ENCODE measurements at regions not wholly inside any gene's neighbourhood (a gene's known extent, or its start where the extent isn't known, plus 50 kb on each side); places are given as distances from the start of the nearest gene placed in this dataset.

DNA sequence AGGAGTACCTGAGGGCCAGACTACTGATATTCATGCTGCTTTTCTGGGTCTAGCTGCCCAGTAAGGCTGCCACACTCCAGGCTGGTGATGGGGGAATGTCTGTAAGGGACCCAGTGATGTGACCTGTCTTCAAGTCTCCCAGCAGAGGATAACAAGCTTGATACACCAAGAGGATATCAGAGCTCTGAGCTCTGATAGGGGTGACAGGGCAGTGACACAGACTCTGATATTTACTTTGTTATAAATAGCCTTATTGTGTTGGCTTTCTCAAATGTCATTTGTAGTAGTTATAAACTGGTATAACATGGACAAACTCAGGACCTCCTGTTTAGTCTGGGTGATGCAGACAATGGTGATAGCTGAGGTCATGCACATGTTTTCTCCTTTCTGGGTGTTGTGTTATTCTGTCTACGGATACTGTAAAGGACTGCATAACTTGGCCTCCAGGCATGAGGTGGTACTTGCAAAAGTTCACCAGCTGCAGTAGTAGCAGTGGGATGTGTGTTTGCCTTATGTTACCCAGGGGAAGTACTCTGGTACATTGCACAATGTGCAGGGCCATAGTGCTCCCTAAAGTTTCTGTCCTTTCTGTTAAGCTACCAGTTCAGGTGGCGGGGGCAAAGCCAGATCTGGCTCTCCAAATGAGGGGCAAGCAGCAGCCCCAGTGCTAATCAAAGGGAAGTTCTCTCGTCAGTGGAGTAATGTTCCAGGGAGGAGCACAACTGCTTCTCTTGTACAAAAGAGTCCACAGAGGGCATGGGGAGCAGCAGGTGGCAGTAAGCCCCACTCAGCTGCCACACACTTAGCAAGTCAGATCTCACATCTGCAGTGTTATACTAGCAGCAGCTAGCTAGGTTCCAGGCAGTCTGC lies 812.2 kb downstream of the JRKL start:
- H3K27ac ChIP-seq: no peak overlapping the region
- no peak overlapping the region for H3K4me3 ChIP-seq

DNA sequence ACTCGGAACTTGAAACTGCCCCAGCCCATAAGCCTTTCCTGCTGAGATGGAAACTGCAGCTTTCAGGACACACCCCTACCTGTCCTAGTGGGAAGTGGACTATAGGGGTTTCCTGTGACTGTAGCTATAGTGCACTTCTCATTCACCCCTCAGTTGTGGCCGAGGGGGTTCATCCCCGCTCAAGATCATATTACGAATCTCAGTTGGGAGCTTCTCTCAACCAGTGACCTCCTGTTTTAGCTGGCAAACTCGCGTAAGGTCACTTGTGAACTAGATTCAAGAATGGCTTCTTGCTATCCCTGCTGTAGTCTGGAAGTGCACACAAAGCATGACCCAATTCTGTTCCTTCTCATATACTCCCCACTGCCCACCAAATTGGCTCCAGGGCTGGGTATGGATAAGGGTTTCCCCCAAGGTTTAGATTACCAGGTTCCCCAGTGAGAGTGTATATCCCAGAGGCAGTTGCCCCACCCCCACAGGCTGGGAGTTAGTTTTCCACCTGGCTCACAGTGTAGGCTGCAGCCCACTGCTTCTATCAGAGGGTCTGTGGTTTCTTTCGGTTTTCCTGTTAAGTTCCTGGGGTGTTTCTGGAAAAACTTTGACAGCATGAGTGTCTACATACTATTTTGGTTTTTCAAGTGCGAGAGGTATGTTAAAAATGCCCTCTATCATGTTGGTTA lies 812.9 kb downstream of the JRKL start:
- Histone ChIP-seq H3K4me3 (no peak overlapping the region), H3K27ac (no peak overlapping the region)

DNA sequence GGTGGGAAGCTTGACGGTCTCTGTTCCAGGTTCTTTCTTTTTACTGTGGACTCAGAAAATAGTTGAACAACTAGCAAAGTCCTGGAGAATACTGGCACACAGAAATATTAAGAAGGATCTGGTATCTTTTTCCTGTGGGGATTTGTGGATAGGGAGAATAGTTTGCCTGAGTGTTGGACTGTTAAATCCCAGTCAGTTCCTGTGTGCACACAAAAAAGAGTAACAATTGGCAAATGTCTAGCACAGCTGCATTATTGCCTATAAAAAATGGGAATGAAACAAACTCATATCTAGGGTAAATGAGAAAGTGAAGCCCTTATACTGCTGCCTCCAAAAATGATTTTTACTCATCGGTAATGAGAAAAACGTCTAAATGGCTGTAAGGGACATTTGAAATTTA lies 828.2 kb downstream of the JRKL start:
- Histone ChIP-seq H3K4me3 (no peak overlapping the region), H3K27ac (no peak overlapping the region)

DNA sequence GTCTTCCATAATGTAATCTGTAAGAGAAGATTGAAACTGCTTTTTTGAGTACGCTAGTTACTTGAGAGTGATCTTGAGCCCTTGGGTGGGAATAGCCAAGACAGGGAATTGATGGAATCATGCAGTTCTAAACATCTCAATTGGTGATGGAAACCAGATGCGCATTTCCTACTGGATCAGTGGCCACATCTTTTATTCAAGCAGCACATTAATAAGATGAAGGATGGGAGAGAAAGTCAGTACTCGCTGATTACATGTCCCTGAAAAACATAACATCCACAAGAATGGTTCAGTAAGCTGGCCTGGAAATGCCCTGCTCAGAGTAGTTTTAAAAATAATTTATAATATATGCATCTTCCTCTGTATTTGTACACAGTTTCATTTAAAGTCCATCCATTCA lies 833.8 kb downstream of the JRKL start:
- Histone ChIP-seq H3K4me3 (no peak overlapping the region), H3K27ac (no peak overlapping the region)

DNA sequence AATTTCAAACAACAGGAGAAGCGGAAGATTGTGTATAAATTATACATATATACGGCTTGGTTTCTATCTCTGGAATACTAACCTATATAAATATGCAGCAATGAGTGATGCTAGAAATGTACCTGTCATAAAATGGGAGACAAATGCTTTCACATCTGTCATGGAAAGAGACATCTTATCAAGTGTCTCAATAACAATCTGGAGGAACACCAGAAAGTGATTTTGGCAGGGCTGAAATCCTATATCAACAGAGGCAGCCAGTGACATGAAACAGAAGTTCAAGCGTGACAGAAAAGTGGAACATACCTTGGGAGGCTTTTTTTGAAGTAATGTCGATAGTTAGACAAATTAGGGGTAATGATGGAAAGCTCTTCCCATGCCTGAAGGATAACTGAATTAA lies 834.6 kb downstream of the JRKL start:
- Histone ChIP-seq H3K27ac (no peak overlapping the region), H3K4me3 (no peak overlapping the region)

DNA sequence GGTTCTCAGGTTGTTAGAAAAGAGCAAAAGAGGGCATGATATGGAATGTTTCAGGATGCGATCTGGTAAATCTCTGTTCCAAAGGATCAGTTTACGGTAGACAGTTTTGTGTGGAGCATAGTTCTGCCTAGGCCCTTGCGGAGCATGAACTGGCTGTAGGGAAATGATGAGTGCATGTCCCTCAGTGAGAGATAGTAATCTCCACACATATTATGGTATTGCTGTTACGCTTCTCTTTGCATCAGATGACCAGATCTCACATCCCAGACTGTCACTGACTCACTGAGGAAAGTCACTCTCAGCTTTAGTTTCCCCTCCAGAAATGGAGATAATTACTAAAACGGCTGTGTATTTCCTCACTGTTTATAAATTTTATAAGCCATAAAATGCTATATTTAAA lies 836.0 kb downstream of the JRKL start:
- Histone ChIP-seq H3K4me3 (no peak overlapping the region), H3K27ac (no peak overlapping the region)

DNA sequence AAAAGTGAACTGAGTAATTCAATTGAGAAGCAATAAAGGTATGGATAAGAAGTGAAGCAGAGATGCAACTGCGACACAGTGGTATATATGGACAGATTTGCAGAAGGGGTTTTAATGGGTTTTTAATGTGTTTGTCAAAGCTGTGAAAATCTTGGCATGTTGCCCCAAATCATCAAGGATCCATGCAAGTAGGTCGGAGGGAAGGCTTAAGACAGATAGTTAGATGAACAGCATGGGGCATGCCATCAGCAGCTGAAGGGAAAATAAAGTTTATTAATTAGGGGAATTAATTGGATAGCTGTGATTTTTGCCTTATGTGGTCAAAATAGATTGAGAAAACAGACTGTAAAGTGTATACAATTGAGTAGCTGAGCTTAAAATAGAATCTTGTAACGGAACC lies 840.1 kb downstream of the JRKL start:
- Histone ChIP-seq H3K27ac (no peak overlapping the region), H3K4me3 (no peak overlapping the region)

DNA sequence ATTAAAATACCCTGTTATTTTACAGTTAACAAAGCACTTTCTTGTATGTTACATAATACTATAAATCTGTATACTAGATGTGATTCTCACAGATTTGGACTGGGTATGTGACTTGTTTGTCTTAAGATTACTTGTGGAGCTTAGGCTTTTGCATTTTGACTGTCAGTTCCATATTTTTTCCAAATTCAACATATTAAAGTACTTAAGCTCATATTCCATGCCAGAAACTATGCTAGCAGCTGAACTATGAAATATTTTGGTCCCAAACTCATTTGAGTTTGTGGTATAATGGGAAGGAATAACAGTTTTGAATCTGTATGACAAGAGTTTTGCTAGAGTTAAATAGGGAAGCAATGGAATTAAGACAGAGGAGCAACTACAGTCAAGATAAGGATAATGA lies 841.4 kb downstream of the JRKL start:
- Histone ChIP-seq H3K27ac (no peak overlapping the region), H3K4me3 (no peak overlapping the region)

DNA sequence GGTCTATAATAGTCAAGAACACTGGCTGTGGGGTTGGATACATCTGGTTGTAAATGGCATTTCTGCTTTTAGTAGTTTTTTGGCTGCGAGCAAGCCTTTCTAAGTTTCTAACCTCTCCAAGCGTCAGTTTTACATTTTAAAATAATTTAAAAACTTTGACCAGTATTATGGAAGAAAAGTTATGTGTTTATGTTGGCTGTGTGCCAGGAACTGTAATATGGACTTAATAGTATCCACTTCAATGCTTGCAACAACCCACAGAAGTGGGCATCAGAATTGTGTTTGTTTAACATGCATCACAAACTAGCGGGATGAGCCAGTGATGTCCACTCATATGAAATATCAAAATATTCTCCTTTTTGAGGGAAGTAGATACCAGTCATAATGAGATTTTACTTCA lies 844.2 kb downstream of the JRKL start:
- Histone ChIP-seq H3K27ac (no peak overlapping the region), H3K4me3 (no peak overlapping the region)

DNA sequence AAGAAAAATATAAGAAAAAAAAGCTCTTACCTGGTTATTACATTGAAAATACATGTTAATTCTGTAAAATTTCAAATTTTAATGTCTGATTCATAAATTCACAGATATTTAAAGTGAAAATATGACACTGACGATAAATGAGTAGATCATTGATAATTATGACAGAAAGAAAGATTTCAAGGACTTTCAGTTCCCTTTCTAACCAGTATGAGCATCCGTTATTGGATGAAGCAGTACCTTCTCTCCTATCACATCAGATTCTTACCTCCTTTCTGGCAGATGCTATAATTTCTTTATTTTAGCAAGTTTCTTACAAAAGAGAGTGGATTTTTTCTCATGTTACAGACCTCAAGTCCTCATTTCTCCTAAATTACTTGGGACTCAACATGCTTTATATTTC lies 847.3 kb downstream of the JRKL start:
- Histone ChIP-seq H3K4me3 (no peak overlapping the region), H3K27ac (no peak overlapping the region)

DNA sequence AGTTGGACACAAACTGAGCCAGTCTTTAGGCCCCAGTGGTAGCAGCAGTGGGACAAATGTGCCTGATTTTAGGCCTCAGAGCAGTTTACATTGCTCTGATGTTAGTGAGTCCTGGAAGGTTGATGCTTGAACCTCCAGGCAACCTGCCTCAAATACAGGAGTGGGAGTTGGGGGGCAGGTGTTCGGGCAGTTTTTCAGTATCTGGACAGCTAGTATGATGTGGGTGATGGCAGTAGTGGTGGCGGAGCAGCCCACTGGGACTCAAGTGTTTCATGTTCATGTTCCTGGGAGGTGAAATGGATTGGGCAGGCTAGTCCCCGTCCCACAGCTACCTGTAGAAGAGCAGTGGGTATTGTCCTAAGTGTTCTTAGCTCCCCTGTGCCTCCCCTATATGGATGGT lies 857.8 kb downstream of the JRKL start:
- Histone ChIP-seq H3K27ac (no peak overlapping the region), H3K4me3 (no peak overlapping the region)

DNA sequence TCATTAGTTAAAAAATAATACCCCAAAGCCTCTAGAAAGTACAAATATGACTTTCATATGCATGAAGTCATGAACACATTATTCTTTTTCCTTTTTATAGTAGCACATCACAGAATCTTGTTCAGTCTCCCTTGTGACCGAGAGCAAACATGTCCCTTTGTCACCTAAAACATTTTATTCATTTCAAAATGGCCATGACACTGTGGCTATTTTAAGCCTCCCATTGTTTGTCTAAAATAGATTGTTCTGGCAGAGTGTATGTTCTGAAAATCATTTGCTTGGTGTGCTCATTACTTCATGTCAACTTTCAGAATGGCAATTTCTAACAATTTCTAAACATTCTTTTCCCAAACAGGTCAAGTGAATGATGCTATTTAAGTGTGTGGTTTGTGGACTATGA lies 865.0 kb downstream of the JRKL start:
- no peak overlapping the region for H3K27ac ChIP-seq
- no peak overlapping the region for H3K4me3 ChIP-seq

DNA sequence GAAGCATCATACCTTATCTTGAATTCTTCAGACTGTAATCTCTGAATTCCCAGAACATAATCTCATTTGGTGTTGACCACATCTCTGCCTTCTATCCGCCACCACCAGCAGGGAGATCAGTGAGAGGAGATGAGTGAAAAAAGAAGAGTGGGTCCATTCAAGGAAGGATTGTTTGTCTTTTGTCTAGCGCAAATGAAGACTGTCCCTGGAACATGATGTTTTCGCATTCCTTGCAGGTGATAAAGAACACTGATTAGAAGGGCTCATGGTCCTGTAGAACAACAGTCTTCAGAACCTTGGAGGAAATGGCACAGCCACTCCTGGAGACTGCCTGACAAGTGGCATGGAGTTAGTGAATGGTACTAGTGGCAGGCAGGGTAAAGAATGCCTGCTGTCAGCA lies 869.6 kb downstream of the JRKL start:
- H3K27ac ChIP-seq: no peak overlapping the region
- no peak overlapping the region for H3K4me3 ChIP-seq

DNA sequence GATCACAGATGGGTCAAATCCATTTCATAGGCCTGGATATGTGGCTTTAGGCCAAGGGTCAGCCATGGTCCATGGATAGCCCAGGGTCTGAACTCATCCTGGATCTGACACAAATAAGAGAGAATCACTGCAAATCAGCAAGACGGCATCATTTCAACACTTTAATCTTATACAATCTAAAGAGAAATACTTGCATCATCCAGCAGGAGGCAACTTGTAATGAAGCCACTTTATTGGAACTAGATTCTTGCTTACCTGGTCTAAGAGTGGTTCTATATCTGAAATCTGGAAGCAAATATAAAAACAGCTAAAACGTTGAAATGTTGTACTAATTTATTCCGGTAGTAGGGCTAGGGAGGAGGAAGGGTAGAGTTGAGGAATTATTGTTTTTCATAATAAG lies 870.1 kb downstream of the JRKL start:
- H3K4me3 ChIP-seq: no peak overlapping the region
- no peak overlapping the region for H3K27ac ChIP-seq

DNA sequence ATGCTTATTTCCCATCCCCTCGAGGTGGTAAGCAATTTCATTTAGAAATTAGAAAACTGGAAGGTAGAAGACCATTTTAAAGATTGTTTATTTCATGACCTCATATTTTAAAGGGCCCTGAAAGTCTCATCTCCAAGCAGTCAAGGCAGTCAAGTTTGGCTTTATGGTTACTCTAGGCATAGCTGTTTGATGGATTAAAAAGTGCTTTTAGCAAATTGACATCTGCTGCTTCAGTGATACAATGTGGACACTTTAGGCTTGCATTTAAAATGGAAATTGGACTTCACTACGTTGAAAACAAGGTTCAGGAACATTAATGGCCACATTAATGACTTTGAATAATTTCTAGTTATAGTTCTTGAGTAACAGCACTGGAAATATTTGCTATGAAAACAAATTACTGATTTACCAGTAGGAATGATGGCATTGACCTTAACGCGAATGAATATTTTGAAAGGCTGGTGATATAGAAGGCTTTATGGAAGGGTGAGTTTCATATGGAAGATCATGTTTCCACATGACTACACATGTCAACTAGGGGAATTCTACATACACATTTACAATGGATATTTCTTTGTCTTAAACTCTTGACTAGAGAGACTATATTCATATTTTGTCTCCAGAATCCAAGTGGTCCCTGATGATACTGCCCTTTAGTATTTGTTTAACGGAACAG lies 873.5 kb downstream of the JRKL start:
- no peak overlapping the region for H3K27ac ChIP-seq
- H3K4me3 ChIP-seq: no peak overlapping the region

DNA sequence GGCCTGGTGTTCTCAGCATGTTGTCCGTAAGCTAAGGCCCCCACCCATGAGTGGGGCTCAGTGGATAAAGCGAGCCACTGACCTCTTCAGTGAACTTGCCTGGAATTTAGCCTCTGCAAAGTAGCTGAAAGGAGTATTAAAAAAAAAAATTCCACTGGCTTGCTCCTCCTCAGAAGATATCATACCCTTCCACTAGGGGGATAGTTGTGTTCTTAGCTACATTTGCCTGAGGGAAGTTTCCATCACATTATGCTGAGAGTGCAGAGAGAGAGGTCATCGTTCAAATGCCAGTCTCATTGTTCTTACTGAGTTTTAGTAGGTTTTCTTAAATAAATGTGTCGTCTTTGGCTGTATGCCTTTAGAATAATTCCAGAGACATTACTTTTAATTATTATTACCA lies 879.7 kb downstream of the JRKL start:
- Histone ChIP-seq H3K4me3 (no peak overlapping the region), H3K27ac (no peak overlapping the region)

DNA sequence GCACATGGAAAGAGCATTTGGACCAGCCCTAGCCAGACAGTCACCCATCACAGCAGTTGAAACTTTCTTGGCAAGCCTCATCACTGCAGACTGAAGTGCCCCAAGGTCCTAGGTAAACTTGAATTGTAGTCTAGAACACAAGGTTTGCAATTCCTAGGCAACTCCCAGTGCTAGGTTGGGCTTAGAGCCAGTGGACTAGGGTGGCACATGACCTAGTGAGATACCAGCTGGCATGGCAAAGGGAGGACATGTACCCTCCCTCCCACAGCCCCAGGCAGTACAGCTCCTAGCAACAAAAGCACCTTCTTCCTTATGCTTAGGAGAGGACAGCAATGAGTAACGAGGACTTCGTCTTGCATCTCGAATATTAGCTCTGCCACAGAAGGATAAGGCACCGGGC lies 889.5 kb downstream of the JRKL start:
- no peak overlapping the region for H3K4me3 ChIP-seq

DNA sequence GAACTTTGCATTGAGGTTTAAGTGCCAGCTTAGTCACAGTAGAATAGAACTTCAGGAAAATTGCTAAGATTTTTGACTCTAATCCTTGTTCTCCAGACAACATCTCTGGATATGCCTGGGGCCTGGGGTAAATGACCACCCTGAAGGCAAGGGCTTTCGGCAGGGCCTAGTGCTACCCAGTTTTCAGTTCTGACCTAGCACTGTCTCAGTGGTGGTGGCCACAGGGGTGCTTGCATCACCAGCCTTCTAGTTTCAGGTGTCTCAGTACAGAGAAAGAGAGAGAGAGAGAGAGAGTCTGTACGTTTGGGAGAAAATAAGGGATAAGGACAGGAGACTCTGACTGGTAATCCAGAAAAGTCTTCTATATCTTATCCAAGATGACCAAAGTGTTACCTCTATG lies 890.5 kb downstream of the JRKL start:
- no peak overlapping the region for H3K27ac ChIP-seq
- H3K4me3 ChIP-seq: no peak overlapping the region

More for the DNA sequence above, 889.5 kb downstream of the JRKL start:
- no peak overlapping the region for H3K27ac ChIP-seq

DNA sequence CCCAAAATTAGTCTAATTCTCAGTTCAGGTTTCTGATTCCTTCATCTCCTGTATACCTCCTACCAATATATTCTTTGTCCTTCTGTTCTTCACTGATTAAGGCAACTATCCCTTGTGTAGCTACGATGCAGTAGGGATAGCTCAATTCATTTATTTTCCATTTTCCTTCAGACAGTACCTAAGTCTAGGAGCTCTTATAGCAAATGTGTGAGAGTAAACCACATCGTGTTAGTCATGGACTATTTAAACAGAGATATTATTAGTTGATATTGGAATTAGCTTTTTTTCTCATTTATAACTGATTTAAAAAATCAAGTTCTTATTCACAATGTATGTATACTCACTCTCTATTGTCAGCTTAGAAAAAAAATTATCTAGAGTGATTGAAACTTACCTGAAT lies 900.0 kb downstream of the JRKL start:
- Histone ChIP-seq H3K4me3 (no peak overlapping the region), H3K27ac (no peak overlapping the region)

DNA sequence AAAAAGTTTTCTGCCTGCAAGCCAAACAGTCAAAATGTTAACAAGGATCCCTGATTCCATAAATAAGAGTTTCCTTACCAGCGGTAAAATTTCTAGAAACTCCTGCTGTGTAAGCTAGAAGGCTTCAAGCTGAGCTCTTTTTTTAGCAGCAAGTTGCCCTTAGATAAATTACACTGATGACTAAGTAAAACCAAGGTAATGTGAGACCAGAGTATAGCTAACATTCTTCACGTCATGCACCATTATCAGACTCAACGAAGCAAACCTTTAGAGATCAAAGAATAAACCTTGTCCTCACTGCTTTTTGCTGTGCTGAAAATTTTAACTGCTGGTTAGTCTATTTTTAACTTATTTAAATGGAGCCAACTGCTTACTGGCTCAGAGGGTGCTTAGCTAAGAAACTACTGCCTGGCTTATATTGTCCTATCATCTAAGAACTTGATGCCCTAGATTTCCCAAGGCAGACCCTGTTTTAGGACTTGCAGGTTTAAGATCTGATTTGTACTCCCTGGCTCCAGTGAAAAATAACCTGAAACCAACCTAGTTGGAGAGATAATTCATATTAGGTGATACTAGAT lies 900.7 kb downstream of the JRKL start:
- no peak overlapping the region for H3K27ac ChIP-seq
- H3K4me3 ChIP-seq: no peak overlapping the region

DNA sequence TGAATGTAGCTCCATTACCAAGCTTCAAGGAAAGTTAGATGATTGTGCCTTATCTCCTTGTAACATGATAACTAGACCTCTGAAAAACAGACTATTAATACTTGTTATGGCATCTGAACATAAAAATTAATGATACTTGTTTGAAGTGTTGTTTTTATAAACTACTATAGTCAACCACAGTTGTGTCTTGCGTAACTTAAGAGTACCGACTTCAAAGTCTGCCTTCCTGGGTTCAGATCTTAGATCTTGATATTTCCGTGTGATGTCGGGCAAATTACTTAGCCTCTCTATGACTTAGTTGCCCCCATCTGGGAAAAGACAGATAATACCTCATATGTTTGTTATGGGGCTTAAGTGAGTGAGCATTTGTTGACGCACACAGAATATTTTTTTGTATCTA lies 906.5 kb downstream of the JRKL start:
- H3K27ac ChIP-seq: no peak overlapping the region
- H3K4me3 ChIP-seq: no peak overlapping the region
